Peyer's patch (tissue), 4 donors: ENCODE measurements at regions not wholly inside any gene's neighbourhood (a gene's known extent, or its start where the extent isn't known, plus 50 kb on each side); places are given as distances from the start of the nearest gene placed in this dataset.

ENCODE experiments used
- POLR2A ChIP-seq, 2 donors: fragments of 450-650 bp; IDR thresholded peaks; one replicate each; pipeline ENCODE4 v1.5.1; 2017; ENCODE audit warnings: antibody characterized with exemption in 2 of 2, mild to moderate bottlenecking in 2 of 2, moderate library complexity in 2 of 2
- TF ChIP-seq, protein P1 (sequence below), 6 experiments: fragments of 450-650 bp in 4 of 6; fragments of 200-600 bp in 2 of 6; sonication (generic) in 1 of 6; IDR thresholded peaks; one replicate each; pipeline ENCODE4 v1.5.1; 2017 to 2019; ENCODE audit warnings: antibody characterized with exemption in 6 of 6, mild to moderate bottlenecking in 3 of 6, moderate library complexity in 1 of 6

DNA sequence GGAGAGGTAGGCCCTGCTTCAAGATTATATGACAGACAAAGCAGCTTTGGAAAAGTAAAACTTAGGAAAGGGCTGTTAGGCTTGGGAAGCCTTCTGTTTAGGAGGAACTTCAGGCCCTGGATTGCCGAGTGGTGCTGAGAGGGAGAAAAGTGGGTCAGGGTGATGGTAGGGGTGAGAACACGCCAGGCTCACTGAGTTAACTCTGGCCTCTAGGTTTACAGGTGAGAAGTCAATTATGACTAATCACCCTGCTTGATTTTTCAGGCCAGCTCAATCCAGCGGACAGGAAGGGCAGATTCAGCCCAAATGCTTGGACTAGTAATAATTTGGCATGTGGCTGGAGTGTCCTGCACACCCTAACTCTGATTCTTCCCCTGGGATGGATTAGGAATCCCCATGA is 365.1 kb upstream of the LMCD1 start:
- TF ChIP-seq, protein P1, sequence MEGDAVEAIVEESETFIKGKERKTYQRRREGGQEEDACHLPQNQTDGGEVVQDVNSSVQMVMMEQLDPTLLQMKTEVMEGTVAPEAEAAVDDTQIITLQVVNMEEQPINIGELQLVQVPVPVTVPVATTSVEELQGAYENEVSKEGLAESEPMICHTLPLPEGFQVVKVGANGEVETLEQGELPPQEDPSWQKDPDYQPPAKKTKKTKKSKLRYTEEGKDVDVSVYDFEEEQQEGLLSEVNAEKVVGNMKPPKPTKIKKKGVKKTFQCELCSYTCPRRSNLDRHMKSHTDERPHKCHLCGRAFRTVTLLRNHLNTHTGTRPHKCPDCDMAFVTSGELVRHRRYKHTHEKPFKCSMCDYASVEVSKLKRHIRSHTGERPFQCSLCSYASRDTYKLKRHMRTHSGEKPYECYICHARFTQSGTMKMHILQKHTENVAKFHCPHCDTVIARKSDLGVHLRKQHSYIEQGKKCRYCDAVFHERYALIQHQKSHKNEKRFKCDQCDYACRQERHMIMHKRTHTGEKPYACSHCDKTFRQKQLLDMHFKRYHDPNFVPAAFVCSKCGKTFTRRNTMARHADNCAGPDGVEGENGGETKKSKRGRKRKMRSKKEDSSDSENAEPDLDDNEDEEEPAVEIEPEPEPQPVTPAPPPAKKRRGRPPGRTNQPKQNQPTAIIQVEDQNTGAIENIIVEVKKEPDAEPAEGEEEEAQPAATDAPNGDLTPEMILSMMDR (IDR thresholded peaks at IDR 0.05): no peak
- no peak for TF ChIP-seq POLR2A (IDR thresholded peaks at IDR 0.05)
